ENCODE measurements at regions not wholly inside any gene's neighbourhood (a gene's known extent, or its start where the extent isn't known, plus 50 kb on each side); places are given as distances from the start of the nearest gene placed in this dataset.

- H3K27me3 Mint-ChIP-seq (ENCODE audit: low read depth), result peaks cover 13% of the 10 kb centered on the region
- Histone ChIP-seq H3K4me1 (ENCODE audit: insufficient read depth, low read length) (peaks cover 3% of the 10 kb centered on the region; the same call in 1 of the 2 replicates), H2BK20ac (ENCODE audit: low read depth, low read length, poor library complexity, severe bottlenecking) (no peak overlapping the region), H3K23ac (ENCODE audit: insufficient read length, low read depth, low read length) (no peak overlapping the region), H2AK5ac (ENCODE audit: insufficient read length, low read length) (no peak overlapping the region), H3K4me2 (ENCODE audit: insufficient read depth, insufficient read length, low read length) (no peak overlapping the region), H4K5ac (ENCODE audit: insufficient read length, low read depth, low read length) (no peak overlapping the region), H2AFZ (ENCODE audit: low read length) (no peak overlapping the region), H4K8ac (replicated peaks; ENCODE audit: insufficient read length, low read depth, low read length) (no peak overlapping the region), H3K4ac (ENCODE audit: low read depth, low read length) (no peak overlapping the region), H2BK120ac (ENCODE audit: low read depth, low read length, poor library complexity, severe bottlenecking) (no peak overlapping the region), H3K27ac (ENCODE audit: insufficient read length, low read depth, low read length) (no peak overlapping the region), H4K20me1 (ENCODE audit: control insufficient read depth, insufficient read depth, insufficient read length) (no peaks in the 10 kb centered on the region), H3T11ph (ENCODE audit: low read length) (no peak overlapping the region), H3K9me3 (ENCODE audit: control insufficient read depth, low read depth, low read length) (no peaks in the 10 kb centered on the region), H2BK15ac (ENCODE audit: low read depth, low read length) (no peak overlapping the region), H3K18ac (ENCODE audit: insufficient read length, low read depth, low read length) (no peak overlapping the region), H3K79me1 (ENCODE audit: insufficient read depth, low read depth, low read length, poor library complexity, severe bottlenecking) (no peaks in the 10 kb centered on the region), H3K23me2 (ENCODE audit: insufficient read length, low read depth, low read length, poor library complexity, severe bottlenecking) (no peaks in the 10 kb centered on the region), H2BK12ac (ENCODE audit: insufficient read length, low read depth, low read length) (no peak overlapping the region), H3K14ac (ENCODE audit: insufficient read depth, low read length) (no peak overlapping the region), H3K79me2 (ENCODE audit: insufficient read depth, low read length) (no peaks in the 10 kb centered on the region), H2BK5ac (ENCODE audit: insufficient read length, low read length) (no peak overlapping the region), H3K56ac (ENCODE audit: insufficient read length, low read depth, low read length) (no peak overlapping the region), H3K9ac (ENCODE audit: extremely low read depth, insufficient read length, low read length) (no peak overlapping the region), H3K27me3 (ENCODE audit: insufficient read depth, low read length) (no peaks in the 10 kb centered on the region), H4K91ac (ENCODE audit: insufficient read length, low read depth, low read length) (no peak overlapping the region)
- H3K9me3 Mint-ChIP-seq, result no peaks in the 10 kb centered on the region
- WGBS (ENCODE audit: extremely low coverage, insufficient read length, low lambda C conversion rate), result no CpG with 5 or more reads among the region's 3 CpGs
- DNase-seq, result no peak
- H3K36me3 Mint-ChIP-seq (ENCODE audit: insufficient read depth in 1 of 3, low read depth in 3 of 3), result no peaks in the 10 kb centered on the region; a peak in 1 of 7 replicates
- no peak for TF ChIP-seq CTCF (conservative IDR thresholded peaks at IDR 0.05)
- no peak overlapping the region for H3K27ac Mint-ChIP-seq
- H3K4me1 Mint-ChIP-seq, result peaks cover 40 to 53% of the 10 kb centered on the region in 2 experiments
- no peak overlapping the region for H3K4me3 Mint-ChIP-seq
Observed at GRCh38 chr11:133657054-133657453, 124.8 kb upstream of the OPCML start.

Measured in H9 (cell line).